HUES6 (cell line): ENCODE measurements at regions not wholly inside any gene's neighbourhood (a gene's known extent, or its start where the extent isn't known, plus 50 kb on each side); places are given as distances from the start of the nearest gene placed in this dataset.

Experiments
- H3K27ac ChIP-seq: 2 replicates; pipeline ENCODE4 v1.7.0; 2013; ENCODE audit warnings: low read depth, mild to moderate bottlenecking, low read length, inconsistent platforms
- H3K27me3 ChIP-seq: 2 replicates; pipeline ENCODE4 v1.6.1; 2013; ENCODE audit warnings: low read length; ENCODE audit not compliant: control insufficient read depth, insufficient read depth
- H3K36me3 ChIP-seq: 2 replicates; pipeline ENCODE4 v1.6.1; 2013; ENCODE audit warnings: low read length; ENCODE audit not compliant: control insufficient read depth, insufficient read depth
- H3K4me1 ChIP-seq: 2 replicates; pipeline ENCODE4 v1.6.1; 2013; ENCODE audit warnings: low read length; ENCODE audit not compliant: control insufficient read depth, insufficient read depth
- H3K4me3 ChIP-seq: 2 replicates; pipeline ENCODE4 v1.5.1; 2013; ENCODE audit warnings: low read depth, low read length
- H3K9ac ChIP-seq: one replicate; pipeline ENCODE4 v1.6.1; 2013; ENCODE audit warnings: mild to moderate bottlenecking, low read length
- H3K9me3 ChIP-seq: 2 replicates; pipeline ENCODE4 v1.6.1; 2013; ENCODE audit warnings: low read depth, low read length; ENCODE audit not compliant: control insufficient read depth, insufficient read depth

- H3K27me3 ChIP-seq = no peaks in the 10 kb centered on the region
- no peak overlapping the region for H3K27ac ChIP-seq
- no peaks in the 10 kb centered on the region for H3K9me3 ChIP-seq
- H3K36me3 ChIP-seq = no peaks in the 10 kb centered on the region
- H3K9ac ChIP-seq = no peak overlapping the region
- no peaks in the 10 kb centered on the region for H3K4me1 ChIP-seq
- H3K4me3 ChIP-seq = no peak overlapping the region
Measured at GRCh38 chr3:77859156-77859555, 819.3 kb downstream of the ROBO2 start.

- H3K27ac ChIP-seq = no peak overlapping the region
- no peaks in the 10 kb centered on the region for H3K36me3 ChIP-seq
- no peak overlapping the region for H3K4me3 ChIP-seq
- no peaks in the 10 kb centered on the region for H3K27me3 ChIP-seq
- H3K4me1 ChIP-seq = no peaks in the 10 kb centered on the region
- no peaks in the 10 kb centered on the region for H3K9me3 ChIP-seq
- no peak overlapping the region for H3K9ac ChIP-seq
Measured at GRCh38 chr3:77868725-77869124, 828.8 kb downstream of the ROBO2 start.

GRCh38 chr3:77869423-77869822 lies 829.5 kb downstream of the ROBO2 start:
- H3K4me1 ChIP-seq = no peaks in the 10 kb centered on the region
- H3K9ac ChIP-seq = no peak overlapping the region

GRCh38 chr3:77871436-77871835 lies 831.5 kb downstream of the ROBO2 start:
- Histone ChIP-seq H3K36me3 (no peaks in the 10 kb centered on the region), H3K27me3 (no peaks in the 10 kb centered on the region), H3K4me1 (no peaks in the 10 kb centered on the region), H3K4me3 (no peak overlapping the region), H3K9me3 (no peaks in the 10 kb centered on the region), H3K27ac (no peak overlapping the region), H3K9ac (no peak overlapping the region)

More at GRCh38 chr3:77869423-77869822, 829.5 kb downstream of the ROBO2 start:
- no peaks in the 10 kb centered on the region for H3K27me3 ChIP-seq
- no peak overlapping the region for H3K4me3 ChIP-seq
- H3K9me3 ChIP-seq = no peaks in the 10 kb centered on the region
- no peaks in the 10 kb centered on the region for H3K36me3 ChIP-seq
- no peak overlapping the region for H3K27ac ChIP-seq

GRCh38 chr3:77873598-77873997 lies 833.7 kb downstream of the ROBO2 start:
- no peak overlapping the region for H3K4me3 ChIP-seq
- H3K36me3 ChIP-seq = no peaks in the 10 kb centered on the region
- H3K27ac ChIP-seq = no peak overlapping the region
- H3K4me1 ChIP-seq = no peaks in the 10 kb centered on the region
- H3K9me3 ChIP-seq = no peaks in the 10 kb centered on the region
- no peak overlapping the region for H3K9ac ChIP-seq
- no peaks in the 10 kb centered on the region for H3K27me3 ChIP-seq

- Histone ChIP-seq H3K9ac (no peak overlapping the region), H3K4me1 (no peaks in the 10 kb centered on the region), H3K27me3 (no peaks in the 10 kb centered on the region), H3K9me3 (no peaks in the 10 kb centered on the region), H3K27ac (no peak overlapping the region), H3K4me3 (no peak overlapping the region), H3K36me3 (no peaks in the 10 kb centered on the region)
Measured at GRCh38 chr3:77885381-77885780, 845.5 kb downstream of the ROBO2 start.

- H3K4me1 ChIP-seq = no peaks in the 10 kb centered on the region
- no peaks in the 10 kb centered on the region for H3K9me3 ChIP-seq
- no peak overlapping the region for H3K27ac ChIP-seq
- no peaks in the 10 kb centered on the region for H3K27me3 ChIP-seq
- no peaks in the 10 kb centered on the region for H3K36me3 ChIP-seq
- no peak overlapping the region for H3K9ac ChIP-seq
- no peak overlapping the region for H3K4me3 ChIP-seq
Measured at GRCh38 chr3:77887611-77888010, 847.7 kb downstream of the ROBO2 start.

GRCh38 chr3:77889616-77890015 lies 849.7 kb downstream of the ROBO2 start:
- Histone ChIP-seq H3K36me3 (no peaks in the 10 kb centered on the region), H3K27ac (no peak overlapping the region), H3K9ac (no peak overlapping the region), H3K9me3 (no peaks in the 10 kb centered on the region), H3K4me1 (no peaks in the 10 kb centered on the region), H3K27me3 (no peaks in the 10 kb centered on the region), H3K4me3 (no peak overlapping the region)

GRCh38 chr3:77898621-77899020 lies 858.7 kb downstream of the ROBO2 start:
- H3K9ac ChIP-seq = no peak overlapping the region
- H3K27ac ChIP-seq = no peak overlapping the region
- H3K9me3 ChIP-seq = peaks cover 13% of the 10 kb centered on the region
- H3K4me1 ChIP-seq = no peaks in the 10 kb centered on the region
- no peaks in the 10 kb centered on the region for H3K36me3 ChIP-seq
- no peaks in the 10 kb centered on the region for H3K27me3 ChIP-seq
- H3K4me3 ChIP-seq = no peak overlapping the region

- Histone ChIP-seq H3K9ac (no peak overlapping the region), H3K36me3 (no peaks in the 10 kb centered on the region)
Measured at GRCh38 chr3:77902675-77903074, 862.8 kb downstream of the ROBO2 start.

GRCh38 chr3:77906102-77906709 lies 866.3 kb downstream of the ROBO2 start:
- Histone ChIP-seq H3K9me3 (no peaks in the 10 kb centered on the region), H3K4me3 (no peak overlapping the region), H3K9ac (no peak overlapping the region), H3K27me3 (no peaks in the 10 kb centered on the region), H3K27ac (no peak overlapping the region), H3K4me1 (no peaks in the 10 kb centered on the region), H3K36me3 (no peaks in the 10 kb centered on the region)

More at GRCh38 chr3:77902675-77903074, 862.8 kb downstream of the ROBO2 start:
- Histone ChIP-seq H3K4me3 (no peak overlapping the region), H3K27me3 (no peaks in the 10 kb centered on the region), H3K4me1 (no peaks in the 10 kb centered on the region), H3K9me3 (peaks cover 6% of the 10 kb centered on the region), H3K27ac (no peak overlapping the region)
